ENCODE measurements at regions not wholly inside any gene's neighbourhood (a gene's known extent, or its start where the extent isn't known, plus 50 kb on each side); places are given as distances from the start of the nearest gene placed in this dataset.

- peak; percentile 67 for TF ChIP-seq C11orf30 (IDR thresholded peaks at IDR 0.05; ENCODE audit: low read depth)
- TF ChIP-seq NR3C1 (CRISPR knock-in tag; IDR thresholded peaks at IDR 0.05), result no peak
- no peak for TF ChIP-seq KAT7 (CRISPR knock-in tag; IDR thresholded peaks at IDR 0.05; ENCODE audit: borderline replicate concordance)
- TF ChIP-seq HDAC1 (IDR thresholded peaks at IDR 0.05), result 0 out of 4 replicates have a peak, but pooled peaks of 1 of the 2 experiments have one; percentile 20
- no peak for TF ChIP-seq HEY1 (CRISPR knock-in tag; IDR thresholded peaks at IDR 0.05; ENCODE audit: borderline replicate concordance)
- no peak for TF ChIP-seq TOE1 (IDR thresholded peaks at IDR 0.05; ENCODE audit: borderline replicate concordance)
- no peak for TF ChIP-seq TOE1 (CRISPR knock-in tag; IDR thresholded peaks at IDR 0.05; ENCODE audit: borderline replicate concordance, low read depth)
- no peak for TF ChIP-seq ZNF121 (CRISPR knock-in tag; conservative IDR thresholded peaks at IDR 0.05)
- TF ChIP-seq ZNF639 (CRISPR knock-in tag; conservative IDR thresholded peaks at IDR 0.05 in 1 of 2, IDR thresholded peaks at IDR 0.05 in 1 of 2), result no peak
- TF ChIP-seq AFF4 (CRISPR knock-in tag; IDR thresholded peaks at IDR 0.05), result no peak
- no peak for TF ChIP-seq HIVEP1 (CRISPR knock-in tag; IDR thresholded peaks at IDR 0.05)
- 0 out of 2 replicates have a peak, but pooled peaks have one; percentile 20 for TF ChIP-seq GABPB1 (CRISPR knock-in tag; IDR thresholded peaks at IDR 0.05)
- no peak for TF ChIP-seq ZNF589 (CRISPR knock-in tag; IDR thresholded peaks at IDR 0.05; ENCODE audit: low read depth)
- TF ChIP-seq MBD2 (IDR thresholded peaks at IDR 0.05; ENCODE audit: borderline replicate concordance, low read depth), result no peak
- TF ChIP-seq SP1 (CRISPR knock-in tag; IDR thresholded peaks at IDR 0.05), result no peak
- no peak for TF ChIP-seq ZNF764 (CRISPR knock-in tag; IDR thresholded peaks at IDR 0.05; ENCODE audit: low read depth)
- no peak for TF ChIP-seq NONO (IDR thresholded peaks at IDR 0.05; ENCODE audit: low read depth in 2 of 2, low read length in 1 of 2)
- TF ChIP-seq RBBP5 (IDR thresholded peaks at IDR 0.05; ENCODE audit: borderline replicate concordance, insufficient read depth, low read length, poor library complexity, severe bottlenecking), result no peak
- TF ChIP-seq ELF2 (CRISPR knock-in tag; IDR thresholded peaks at IDR 0.05), result no peak
- TF ChIP-seq POLR2H (tag; IDR thresholded peaks at IDR 0.05; ENCODE audit: low read depth), result no peak
- TF ChIP-seq LCOR (CRISPR knock-in tag; IDR thresholded peaks at IDR 0.05), result peak; percentile 25; the same call in 1 of the 2 replicates
- TF ChIP-seq ZNF830 (CRISPR knock-in tag; IDR thresholded peaks at IDR 0.05), result no peak
- no peak for TF ChIP-seq TAF7 (tag; IDR thresholded peaks at IDR 0.05)
- no peak for TF ChIP-seq E2F3 (CRISPR knock-in tag; IDR thresholded peaks at IDR 0.05)
- no peak for TF ChIP-seq CBX2 (IDR thresholded peaks at IDR 0.05; ENCODE audit: insufficient read depth, low read length, poor library complexity, severe bottlenecking)
These were observed 90.8 kb downstream of the FAM50B start (continued) for GRCh38 chr6:3939964-3940363.
